HCT116 (cell line): ENCODE measurements at regions not wholly inside any gene's neighbourhood (a gene's known extent, or its start where the extent isn't known, plus 50 kb on each side); places are given as distances from the start of the nearest gene placed in this dataset.

ENCODE experiments used
- ATAC-seq: fragments of 200-7000 bp; cut with Tn5 transposase; 2 replicates; pipeline ENCODE4 v1.9.1; 2020; ENCODE audit warnings: mild to moderate bottlenecking, moderate library complexity
- BruUV-seq: library from RNA; stranded (reverse); fragments of 400-500 nt; replicated peaks from 2 replicates; lab custom pipeline; 2021; lab: Mats Ljungman, UMichigan
- CTCF ChIA-PET: fragments of 300-600 bp; sonication (Branson Sonifier 250); formaldehyde crosslinking; loops from one replicate; lab custom pipeline; 2021; ENCODE audit warnings: antibody characterized with exemption; lab: Charles Lee
- POLR2A ChIA-PET: fragments of 300-600, 350-600 bp; sonication (Branson Sonifier 250); formaldehyde crosslinking; loops from one replicate; lab custom pipeline; 2021; ENCODE audit warnings: antibody characterized with exemption; lab: Charles Lee
- RAD21 ChIA-PET, 2 experiments: fragments of 300-600 bp; sonication (Branson Sonifier 250); formaldehyde crosslinking; loops; one replicate each; lab custom pipeline; 2023; ENCODE audit warnings: low total read pairs in 2 of 2; ENCODE audit not compliant: uncharacterized antibody in 2 of 2, unreplicated experiment in 2 of 2, low non-redundant PET in 1 of 2; lab: Charles Lee
- DNase-seq: peaks from one replicate; pipeline ENCODE4 v3.0.0-alpha.2; 2010; ENCODE audit warnings: low read depth, low spot score
- H2AFZ ChIP-seq: fragments of 200-600 bp; shearing (Covaris generic), sonication (generic); 2 replicates; pipeline ENCODE4 v1.6.1; 2017; ENCODE audit warnings: low read depth, mixed run types, mixed read lengths, antibody characterized with exemption, low read length; ENCODE audit not compliant: poor library complexity, severe bottlenecking
- H3K27ac ChIP-seq: 2 replicates; pipeline ENCODE4 v1.5.1; 2012; ENCODE audit warnings: low read depth, low read length
- H3K27me3 ChIP-seq: fragments of 200-600 bp; sonication (generic); 2 replicates; pipeline ENCODE4 v1.6.1; 2016; ENCODE audit warnings: mixed run types, low read length, mixed read lengths; ENCODE audit not compliant: insufficient read depth
- H3K36me3 ChIP-seq, 2 experiments: fragments of 200-500 bp in 1 of 2; fragments of 200-600 bp in 1 of 2; sonication (Bioruptor generic) in 1 of 2; sonication (generic) in 1 of 2; 2 replicates each; pipeline versions ENCODE4 v1.5.1 to v1.6.1; 2014 to 2016; ENCODE audit warnings: low read length in 2 of 2, inconsistent platforms in 1 of 2, mixed read lengths in 1 of 2, mixed run types in 1 of 2; ENCODE audit not compliant: insufficient read depth in 2 of 2, control insufficient read depth in 1 of 2
- H3K4me1 ChIP-seq, 2 experiments: fragments of 200-600 bp in 1 of 2; sonication (generic) in 1 of 2; 2 replicates each; pipeline versions ENCODE4 v1.5.1 to v1.6.1; 2012 to 2017; ENCODE audit warnings: low read length in 2 of 2, inconsistent platforms in 1 of 2, mild to moderate bottlenecking in 1 of 2, mixed read lengths in 1 of 2, mixed run types in 1 of 2, moderate library complexity in 1 of 2; ENCODE audit not compliant: insufficient read depth in 2 of 2, control insufficient read depth in 1 of 2
- H3K4me2 ChIP-seq: fragments of 200-600 bp; sonication (generic); 2 replicates; pipeline ENCODE4 v1.6.1; 2017; ENCODE audit warnings: mixed run types, low read length, mixed read lengths
- H3K4me3 ChIP-seq, 2 experiments: fragments of 200-600 bp in 1 of 2; sonication (generic) in 1 of 2; replicated peaks in 1 of 2; 2 replicates each; pipeline ENCODE4 v1.5.1; 2011 to 2016; ENCODE audit warnings: low read length in 2 of 2, control low read depth in 1 of 2, low read depth in 1 of 2, mild to moderate bottlenecking in 1 of 2, mixed read lengths in 1 of 2, mixed run types in 1 of 2
- H3K79me2 ChIP-seq: fragments of 200-600 bp; sonication (generic); 2 replicates; pipeline ENCODE4 v1.6.1; 2017; ENCODE audit warnings: mild to moderate bottlenecking, mixed run types, low read length, moderate library complexity, mixed read lengths; ENCODE audit not compliant: insufficient read depth
- H3K9ac ChIP-seq: fragments of 200-600 bp; sonication (generic); 2 replicates; pipeline ENCODE4 v1.6.1; 2016; ENCODE audit warnings: low read length, mixed read lengths
- H3K9me2 ChIP-seq: fragments of 200-600 bp; sonication (generic), shearing (Covaris generic); 2 replicates; pipeline ENCODE4 v1.6.1; 2017; ENCODE audit warnings: mixed run types, mild to moderate bottlenecking, moderate library complexity; ENCODE audit not compliant: insufficient read depth
- H3K9me3 ChIP-seq, 2 experiments: fragments of 200-500 bp in 1 of 2; fragments of 200-600 bp in 1 of 2; sonication (Bioruptor generic) in 1 of 2; sonication (generic) in 1 of 2; 2 replicates each; pipeline ENCODE4 v1.6.1; 2014 to 2017; ENCODE audit warnings: low read length in 2 of 2, mixed read lengths in 2 of 2, inconsistent platforms in 1 of 2, low read depth in 1 of 2, mild to moderate bottlenecking in 1 of 2, mixed run types in 1 of 2, moderate library complexity in 1 of 2; ENCODE audit not compliant: control insufficient read depth in 1 of 2, insufficient read depth in 1 of 2
- H4K20me1 ChIP-seq: fragments of 200-600 bp; sonication (generic), shearing (Covaris generic); 2 replicates; pipeline ENCODE4 v1.6.1; 2017; ENCODE audit warnings: mixed run types, mild to moderate bottlenecking, moderate library complexity; ENCODE audit not compliant: insufficient read depth
- EGR1 ChIP-seq: IDR thresholded peaks from 2 replicates; pipeline ENCODE4 v1.6.1; 2012; ENCODE audit warnings: low read depth
- ELF1 ChIP-seq: IDR thresholded peaks from 2 replicates; pipeline ENCODE4 v1.6.1; 2012; ENCODE audit warnings: low read depth, borderline replicate concordance
- EZH2phosphoT487 ChIP-seq: fragments of 200-600 bp; IDR thresholded peaks from 2 replicates; pipeline ENCODE4 v1.6.1; 2018; ENCODE audit warnings: antibody characterized with exemption, borderline replicate concordance
- MAX ChIP-seq: IDR thresholded peaks from 2 replicates; pipeline ENCODE4 v1.6.1; 2012
- POLR2A ChIP-seq: IDR thresholded peaks from 2 replicates; pipeline ENCODE4 v1.7.0; 2011; ENCODE audit warnings: borderline replicate concordance; ENCODE audit not compliant: insufficient read depth, insufficient read length; ENCODE audit errors: extremely low read depth
- POLR2AphosphoS5 ChIP-seq: IDR thresholded peaks from 2 replicates; pipeline ENCODE4 v1.6.1; 2011; ENCODE audit warnings: mild to moderate bottlenecking, low read depth, low read length, moderate library complexity
- RAD21 ChIP-seq: IDR thresholded peaks from 2 replicates; pipeline ENCODE4 v1.6.1; 2012; ENCODE audit warnings: low read depth, mild to moderate bottlenecking
- REST ChIP-seq: IDR thresholded peaks from 2 replicates; pipeline ENCODE4 v1.6.1; 2012; ENCODE audit warnings: low read depth
- SIN3A ChIP-seq: IDR thresholded peaks from 2 replicates; pipeline ENCODE4 v1.6.1; 2012; ENCODE audit warnings: low read depth
- YY1 ChIP-seq: IDR thresholded peaks from 2 replicates; pipeline ENCODE4 v1.6.1; 2011; ENCODE audit warnings: low read length, low read depth, moderate library complexity, mild to moderate bottlenecking; ENCODE audit not compliant: insufficient replicate concordance; ENCODE audit errors: extremely low read depth
- ZBTB33 ChIP-seq: IDR thresholded peaks from 2 replicates; pipeline ENCODE4 v1.6.1; 2011; ENCODE audit warnings: mild to moderate bottlenecking, low read length, moderate library complexity; ENCODE audit not compliant: insufficient replicate concordance; ENCODE audit errors: extremely low read depth
- ZFX ChIP-seq: fragments of 450-650 bp; IDR thresholded peaks from 2 replicates; pipeline ENCODE4 v1.6.1; 2017
- intact Hi-C: fragments of 100-400 bp; cut with micrococcal nuclease; formaldehyde crosslinking; loops from 2 replicates; pipeline ENCODE4 v1.10.0; 2022

GRCh38 chr6:141464896-141465295 is 667.8 kb upstream of the GJE1 start (continued):
- TF ChIP-seq REST (no peak), MAX (no peak), EGR1 (no peak)
- TF ChIP-seq, all 23 proteins: peak for 0

- Histone ChIP-seq H3K9ac (no peak overlapping the region), H3K4me3 (no peak overlapping the region), H2AFZ (no peak overlapping the region), H3K27ac (no peak overlapping the region), H4K20me1 (no peaks in the 10 kb centered on the region), H3K4me2 (no peak overlapping the region), H3K79me2 (no peaks in the 10 kb centered on the region), H3K36me3 (no peaks in the 10 kb centered on the region), H3K9me3 (no peaks in the 10 kb centered on the region), H3K27me3 (no peaks in the 10 kb centered on the region), H3K4me1 (no peaks in the 10 kb centered on the region), H3K9me2 (no peaks in the 10 kb centered on the region)
- ChIA-PET RAD21 (no interaction called here), POLR2A (no interaction called here), CTCF (no interaction called here)
- DNase-seq, result no peak
- no TSS peak for BruUV-seq
- ATAC-seq, result no peak
- intact Hi-C loops, result no loop called here
- TF ChIP-seq ELF1 (no peak), SIN3A (no peak), ZFX (no peak), POLR2AphosphoS5 (no peak), YY1 (no peak), RAD21 (no peak), ZBTB33 (no peak), POLR2A (no peak), EZH2phosphoT487 (no peak), REST (no peak)
These were observed 668.2 kb upstream of the GJE1 start for GRCh38 chr6:141464490-141464889.
